ENCODE measurements at regions not wholly inside any gene's neighbourhood (a gene's known extent, or its start where the extent isn't known, plus 50 kb on each side); places are given as distances from the start of the nearest gene placed in this dataset.

DNA sequence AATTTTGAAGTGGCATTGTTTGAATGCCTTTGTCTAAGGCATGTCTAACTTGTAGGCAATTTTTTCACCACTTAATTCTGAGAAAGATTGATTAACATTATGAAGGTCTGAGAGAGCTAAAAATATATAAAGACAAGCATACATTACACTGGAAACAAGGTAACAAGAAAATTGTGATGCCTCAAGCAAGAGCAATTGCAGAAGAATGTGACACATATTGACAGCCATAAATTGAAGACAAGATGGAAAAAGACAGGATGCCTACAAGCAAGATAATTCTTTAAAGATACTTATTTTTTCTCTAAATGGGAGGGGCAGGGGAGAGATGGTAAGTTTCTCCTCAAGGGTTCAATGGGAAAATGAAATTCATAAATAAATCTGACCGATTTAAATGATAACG, 103.1 kb upstream of the CYLC2 start:
- no peak for TF ChIP-seq CTCF (IDR thresholded peaks at IDR 0.05)
- no peak for TF ChIP-seq POLR2A (IDR thresholded peaks at IDR 0.05)
- no peak for TF ChIP-seq EP300 (IDR thresholded peaks at IDR 0.05)
